ENCODE measurements at regions not wholly inside any gene's neighbourhood (a gene's known extent, or its start where the extent isn't known, plus 50 kb on each side); places are given as distances from the start of the nearest gene placed in this dataset.

DNA sequence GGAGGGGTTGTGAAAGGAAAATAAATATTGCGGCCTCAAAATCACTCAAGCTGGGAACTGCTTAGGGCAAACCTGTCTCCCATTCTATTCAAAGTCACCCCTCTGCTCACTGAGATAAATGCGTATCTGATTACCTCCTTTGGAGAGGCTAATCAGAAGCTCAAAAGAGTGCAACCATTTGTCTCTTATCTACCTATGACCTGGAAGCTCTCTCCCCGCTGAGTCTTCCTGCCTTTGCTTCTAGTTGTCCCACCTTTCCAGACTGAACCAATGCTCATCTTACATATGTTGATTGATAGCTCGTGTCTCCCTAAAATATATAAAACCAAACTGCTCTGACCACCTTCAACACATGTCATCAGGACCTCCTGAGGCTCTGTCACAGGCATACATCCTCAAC, 91.6 kb upstream of the CAMK1G start:
- no peak for DNase-seq (ENCODE audit: low spot score)

DNA sequence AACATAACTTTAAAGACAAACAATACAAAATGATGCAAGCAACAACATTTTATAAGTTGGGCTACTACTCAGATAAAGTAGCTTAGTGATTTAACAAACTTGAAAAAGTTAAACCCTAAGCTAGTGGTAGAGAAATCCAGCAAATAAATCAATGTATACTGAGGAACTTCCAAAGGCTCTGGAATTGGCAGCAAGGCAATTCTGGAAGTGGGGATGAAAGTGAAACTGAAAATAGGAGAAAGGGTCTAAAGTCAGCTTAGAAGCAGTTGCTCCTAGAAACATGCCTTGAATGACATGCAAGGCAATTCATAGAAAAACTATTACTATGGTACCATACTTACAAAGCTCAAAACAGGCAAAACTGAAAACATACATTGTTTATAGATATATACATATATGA, 90.0 kb upstream of the CAMK1G start:
- no peak for DNase-seq (ENCODE audit: low spot score)

DNA sequence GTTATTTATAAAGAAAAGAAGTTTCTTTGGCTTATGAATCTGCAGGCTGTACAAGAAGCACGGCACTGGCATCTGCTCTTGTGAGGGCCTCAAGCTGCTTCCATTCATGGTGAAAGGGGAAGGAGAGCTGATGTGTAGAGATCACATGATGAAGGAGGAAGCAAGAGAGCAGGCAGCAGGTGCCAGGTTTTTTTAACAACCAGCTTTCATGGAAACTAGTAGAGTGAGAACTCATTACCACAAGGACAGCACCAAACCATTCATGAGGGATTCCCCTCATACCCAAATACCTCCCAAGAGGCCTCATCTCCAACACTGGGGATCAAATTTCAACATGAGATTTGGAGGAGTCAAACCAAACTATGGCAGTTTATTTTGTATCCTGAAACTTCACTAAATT, 85.8 kb upstream of the CAMK1G start:
- DNase-seq (ENCODE audit: low spot score): no peak

DNA sequence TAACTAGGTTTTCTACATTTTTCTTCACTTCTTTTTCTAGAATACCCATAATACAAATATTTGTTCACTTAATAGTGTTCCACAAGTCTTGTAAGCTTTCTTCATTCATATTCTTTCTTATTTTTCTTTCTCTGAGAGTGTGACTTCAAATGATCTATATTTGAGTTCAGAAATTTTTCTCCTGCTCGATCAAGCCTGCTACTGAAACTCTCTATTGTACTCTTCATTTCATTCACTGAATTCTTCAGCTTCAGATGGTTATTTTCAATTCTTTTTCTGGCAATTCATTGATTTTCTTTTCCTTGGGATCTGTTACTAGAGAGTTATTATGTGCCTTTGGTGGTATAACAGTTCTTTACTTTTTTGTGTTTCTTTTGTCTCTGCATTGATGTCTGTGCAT, 82.5 kb upstream of the CAMK1G start:
- no peak for DNase-seq (ENCODE audit: low spot score)

DNA sequence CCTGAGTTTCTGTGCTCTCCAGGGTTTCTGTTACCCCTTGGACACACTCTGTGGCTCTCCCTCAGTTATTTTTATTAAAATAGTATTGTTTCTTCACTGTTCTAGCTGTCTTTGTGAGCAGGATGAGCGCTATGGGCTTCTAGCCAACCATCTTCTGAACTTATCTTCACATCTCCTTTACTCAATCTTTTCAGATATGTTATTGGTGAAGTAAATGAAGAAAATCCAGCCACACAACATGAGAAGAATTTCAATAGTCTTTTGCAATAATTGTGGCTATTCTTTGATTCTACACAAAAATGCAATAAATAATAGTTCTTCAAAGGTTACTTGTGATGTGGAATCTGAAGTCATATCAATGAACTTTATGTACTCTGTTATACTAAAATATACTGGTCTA, 80.3 kb upstream of the CAMK1G start:
- no peak for DNase-seq (ENCODE audit: low spot score)

DNA sequence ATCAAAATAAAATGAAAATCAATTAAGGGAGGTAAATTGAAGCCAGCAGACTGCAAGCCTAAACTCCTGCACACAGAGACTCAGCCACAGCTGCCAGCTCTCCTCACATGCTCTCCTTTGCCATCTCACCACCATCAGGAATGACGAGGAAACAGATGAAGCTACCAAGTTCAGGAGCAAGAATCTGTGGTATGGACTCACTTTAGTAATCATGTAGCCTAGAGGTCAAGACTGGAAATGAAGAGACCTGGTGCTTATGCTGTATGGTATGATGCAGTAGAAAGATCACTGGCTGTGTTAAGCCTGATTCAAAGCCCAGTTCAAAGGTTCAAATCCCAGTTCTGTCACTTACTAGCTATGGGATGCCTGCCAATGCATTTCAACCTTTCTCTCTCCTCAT, 78.9 kb upstream of the CAMK1G start:
- DNase-seq (ENCODE audit: low spot score): no peak

DNA sequence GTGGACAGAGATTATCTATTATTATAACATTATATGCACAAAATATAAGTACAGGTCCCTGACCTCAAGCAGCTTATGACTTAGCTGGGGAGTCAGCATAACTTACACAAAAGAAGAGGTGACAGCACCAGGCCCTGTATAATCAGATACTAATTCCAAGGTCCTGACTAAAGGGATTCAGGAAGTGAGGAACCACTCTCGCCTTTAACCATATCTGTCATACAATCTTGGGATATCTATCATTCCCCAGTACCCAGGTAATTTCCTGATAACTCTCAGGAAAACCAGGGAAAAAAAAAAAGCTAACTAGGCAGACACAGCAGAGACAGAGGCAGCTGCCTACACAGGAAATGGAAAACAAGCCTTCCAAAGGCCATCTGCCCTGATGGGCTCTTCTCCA, 78.5 kb upstream of the CAMK1G start:
- DNase-seq (ENCODE audit: low spot score): no peak

DNA sequence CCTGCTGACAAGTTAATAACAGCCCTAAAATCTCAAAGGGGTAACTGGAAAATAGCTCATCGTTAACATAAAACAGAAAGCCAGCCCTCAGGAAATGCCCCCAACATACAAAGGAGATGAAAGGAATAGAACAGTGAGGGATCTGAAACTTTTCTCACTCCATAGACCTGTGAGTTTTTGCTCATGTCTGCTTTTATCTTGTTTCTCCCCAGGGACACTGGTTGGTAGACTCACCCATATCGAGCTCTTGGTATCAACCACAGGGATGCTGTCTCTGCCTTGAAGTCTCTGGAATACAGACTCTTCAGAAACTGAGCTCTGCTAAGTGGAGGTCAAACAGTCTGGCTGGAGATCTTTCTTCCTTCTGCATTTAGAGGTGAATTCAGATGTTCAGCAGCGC, 77.4 kb upstream of the CAMK1G start:
- DNase-seq (ENCODE audit: low spot score): no peak

DNA sequence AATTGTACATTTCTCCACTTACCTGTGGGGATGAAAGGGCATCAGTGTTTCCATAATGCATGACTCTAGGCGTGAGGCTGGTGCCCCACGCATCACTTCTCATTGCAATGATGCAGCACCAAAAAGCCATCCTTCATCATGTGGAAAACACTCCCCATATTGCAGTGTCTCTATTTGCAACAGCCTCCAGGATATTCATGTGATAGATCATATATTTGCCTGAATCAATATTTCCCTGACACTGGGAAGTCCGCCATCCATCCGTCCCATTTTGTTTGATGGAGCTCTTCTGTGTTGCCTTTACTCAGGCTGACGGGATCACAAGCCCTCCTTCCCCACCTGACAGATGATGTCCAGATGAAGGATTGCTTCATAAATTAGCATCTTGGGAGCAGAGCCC, 74.5 kb upstream of the CAMK1G start:
- DNase-seq (ENCODE audit: low spot score): no peak

DNA sequence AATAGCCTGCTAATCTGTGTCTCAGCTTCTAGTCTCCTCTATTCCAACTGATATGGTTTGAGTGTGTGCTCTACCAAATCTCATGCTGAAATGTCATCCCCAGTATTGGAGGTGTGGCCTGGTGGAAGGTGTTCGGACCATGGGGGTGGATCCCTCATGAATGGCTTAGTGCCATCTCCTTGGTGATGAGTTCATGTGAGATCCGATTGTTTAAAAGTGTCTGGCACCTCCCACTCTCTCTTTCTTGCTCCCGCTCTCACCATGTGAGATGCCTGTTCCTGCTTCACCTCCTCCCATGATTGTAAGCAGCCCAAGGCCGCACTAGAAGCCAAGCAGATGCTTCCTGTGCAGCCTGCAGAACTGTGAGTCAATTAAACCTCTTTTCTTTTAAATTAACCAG, 73.5 kb upstream of the CAMK1G start:
- no peak for DNase-seq (ENCODE audit: low spot score)

DNA sequence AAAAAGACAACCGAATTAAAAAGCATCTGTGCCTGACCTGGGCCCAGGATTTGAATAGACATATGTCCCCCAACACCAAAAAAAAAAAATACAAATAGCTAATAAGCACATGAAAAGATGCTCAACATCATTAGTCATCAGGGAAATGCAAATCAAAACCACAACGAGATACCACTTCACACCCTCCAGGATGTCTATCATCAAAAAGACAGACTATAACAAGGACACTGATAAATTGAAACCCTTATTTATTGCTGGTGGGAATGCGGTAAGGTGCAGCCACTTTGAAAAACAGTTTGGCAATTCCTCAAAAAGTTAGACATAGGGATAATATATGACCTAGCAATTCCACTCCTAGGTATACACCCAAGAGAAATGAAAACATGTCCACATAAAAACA, 72.3 kb upstream of the CAMK1G start:
- DNase-seq (ENCODE audit: low spot score): no peak

DNA sequence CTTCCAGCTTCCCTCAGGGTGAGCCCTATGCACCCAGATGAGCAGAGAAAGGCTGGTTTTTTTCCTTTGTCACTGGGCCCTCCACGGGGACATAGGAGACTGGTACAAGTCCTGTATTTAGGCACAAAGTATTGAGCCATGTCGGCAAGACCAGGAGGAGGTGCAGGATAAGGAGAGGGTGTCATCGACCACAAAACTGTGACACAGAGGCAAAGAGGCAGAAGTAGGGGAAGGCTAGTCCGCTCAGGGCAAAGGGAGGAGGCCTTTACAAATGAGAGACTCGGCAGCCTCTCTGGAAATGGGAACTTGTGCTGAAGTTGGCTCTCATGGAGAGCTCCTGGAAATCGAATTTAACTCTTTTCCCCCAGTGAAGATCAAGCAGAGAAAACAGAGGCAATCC, 70.7 kb upstream of the CAMK1G start:
- DNase-seq (ENCODE audit: low spot score): no peak

DNA sequence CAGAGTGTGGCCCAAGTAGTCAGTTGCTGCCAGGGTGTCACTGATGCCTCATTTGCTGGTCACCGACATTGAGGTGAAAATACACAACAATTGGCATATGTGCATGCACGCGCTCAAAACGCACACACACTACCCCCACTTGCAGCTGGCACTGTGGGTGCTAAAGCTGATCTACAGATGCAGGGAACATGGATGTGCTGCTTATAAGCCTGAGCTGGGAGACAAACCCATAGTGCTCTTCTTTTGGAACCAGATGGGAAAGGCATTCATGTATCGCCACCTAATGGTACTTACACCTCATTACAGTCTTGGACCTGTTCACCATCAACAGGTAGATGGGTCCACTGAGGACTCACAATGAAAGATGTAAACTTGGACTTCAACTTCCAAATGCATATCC, 70.3 kb upstream of the CAMK1G start:
- DNase-seq (ENCODE audit: low spot score): peak; percentile 30

DNA sequence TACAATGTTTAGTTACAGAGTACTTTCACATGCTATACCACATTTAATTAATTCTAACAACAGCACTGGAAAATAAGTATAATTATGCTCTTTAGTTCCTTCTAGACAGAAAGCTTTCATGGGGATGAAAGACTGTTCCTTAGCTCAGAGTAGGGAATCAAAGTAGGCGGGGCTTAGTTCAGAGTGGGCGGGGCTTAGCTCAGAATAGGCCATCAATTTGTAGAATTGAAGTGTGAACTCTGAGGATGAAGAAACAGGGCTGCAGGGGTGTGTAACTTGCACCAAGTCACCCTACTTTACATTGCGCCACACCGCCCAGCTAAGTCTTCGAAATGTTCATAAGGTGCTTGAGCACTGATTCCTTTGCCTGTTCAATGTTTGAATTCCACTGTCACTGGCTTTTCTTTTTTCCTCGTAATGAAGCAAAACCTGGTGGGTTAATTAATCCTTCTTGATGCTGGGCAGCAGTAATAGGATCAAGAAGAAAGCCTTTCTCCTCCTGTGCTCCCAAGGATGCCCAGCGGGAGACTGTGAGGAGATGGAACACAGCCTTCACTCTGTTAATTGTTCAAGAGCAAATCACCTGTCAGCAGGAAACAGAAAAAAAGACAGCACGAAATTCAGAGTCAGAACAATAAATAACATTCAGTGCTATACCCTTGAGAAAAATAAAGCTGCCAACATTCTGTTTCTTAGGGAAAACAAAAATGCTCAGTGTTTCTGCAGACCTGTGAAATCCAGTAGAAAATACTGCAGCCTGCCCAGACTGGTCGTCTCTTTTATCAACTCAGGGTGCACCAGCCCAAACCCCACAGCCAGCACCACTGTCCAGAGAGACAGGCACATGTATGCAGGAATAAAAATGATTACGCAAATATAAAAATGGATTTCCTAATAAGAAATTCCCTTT, 66.5 kb upstream of the CAMK1G start:
- no peak for DNase-seq (ENCODE audit: low spot score)

DNA sequence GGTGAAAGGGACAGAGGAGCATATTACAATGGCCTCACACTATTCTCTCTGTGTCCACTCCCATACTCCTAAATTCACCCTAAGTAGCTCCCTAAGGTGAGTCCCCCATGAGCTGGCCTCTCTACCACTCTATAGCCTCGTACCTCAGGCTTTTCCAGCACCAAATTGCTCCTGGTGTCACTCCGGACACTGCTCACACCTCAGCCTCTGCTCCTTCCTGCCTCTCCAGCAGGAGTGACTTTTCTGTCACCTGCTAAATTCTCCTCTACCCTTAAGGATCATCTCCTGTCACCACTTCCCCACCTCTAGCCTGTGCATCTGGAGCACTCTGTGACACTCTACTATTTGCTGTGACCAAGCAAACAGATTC, 65.8 kb upstream of the CAMK1G start:
- no peak for DNase-seq (ENCODE audit: low spot score)

DNA sequence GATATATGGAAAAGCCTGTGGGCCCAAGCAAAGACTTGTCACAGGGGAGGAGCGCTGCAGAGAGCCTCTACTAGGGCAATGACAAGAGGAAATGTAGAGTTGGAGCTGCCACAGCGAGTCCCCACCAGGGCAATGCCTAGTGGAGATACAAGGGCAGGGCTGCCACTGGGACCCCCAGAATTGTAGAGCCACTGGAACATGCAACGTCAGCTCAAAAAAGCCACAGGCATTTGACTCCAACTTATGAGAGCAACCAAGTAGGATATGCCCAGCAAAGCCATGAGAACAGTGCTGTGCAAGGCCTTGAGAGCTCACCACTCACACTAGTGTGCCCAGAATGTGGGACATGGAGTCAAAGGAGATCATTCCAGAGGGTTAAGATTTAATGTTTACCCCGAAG, 63.7 kb upstream of the CAMK1G start:
- no peak for DNase-seq (ENCODE audit: low spot score)

DNA sequence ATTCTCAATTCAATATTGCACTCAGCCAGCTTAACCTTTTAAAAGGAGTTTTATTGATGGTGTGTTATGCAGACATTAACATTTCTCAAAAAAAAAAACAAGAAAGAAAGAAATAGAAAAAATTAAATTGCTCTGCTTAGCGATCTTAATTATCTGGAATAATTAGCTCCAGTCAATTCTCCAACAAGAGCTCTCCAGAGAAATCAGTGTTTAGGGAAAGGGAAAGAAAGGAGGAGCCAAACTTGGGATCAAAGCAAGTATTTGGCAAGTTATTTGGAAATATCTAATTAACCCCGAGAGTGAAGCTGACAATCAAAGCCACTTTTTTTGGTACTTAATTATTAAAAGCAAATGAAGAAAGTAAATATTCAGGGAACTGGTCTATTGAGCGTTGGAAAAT, 60.7 kb upstream of the CAMK1G start:
- DNase-seq (ENCODE audit: low spot score): no peak

DNA sequence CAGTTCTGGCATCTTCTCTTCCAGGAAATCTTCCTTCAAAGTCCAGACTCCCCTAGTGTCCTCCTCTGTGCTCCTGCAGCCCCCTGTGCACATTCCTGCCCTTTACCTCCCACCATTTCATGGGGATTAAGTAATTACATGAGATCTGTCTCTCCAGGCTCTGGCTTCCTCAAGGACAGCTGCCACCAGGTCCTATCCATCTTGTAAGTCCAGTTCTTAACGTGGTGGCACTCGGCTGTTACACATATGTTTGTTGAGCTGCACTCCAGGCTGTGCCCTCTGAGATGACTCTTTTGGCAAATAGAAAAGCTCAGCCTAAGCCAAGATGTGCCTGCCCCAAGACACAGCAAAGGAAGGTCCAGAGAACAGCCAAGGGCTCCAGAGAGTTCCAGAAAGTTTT, 57.4 kb upstream of the CAMK1G start:
- DNase-seq (ENCODE audit: low spot score): no peak

DNA sequence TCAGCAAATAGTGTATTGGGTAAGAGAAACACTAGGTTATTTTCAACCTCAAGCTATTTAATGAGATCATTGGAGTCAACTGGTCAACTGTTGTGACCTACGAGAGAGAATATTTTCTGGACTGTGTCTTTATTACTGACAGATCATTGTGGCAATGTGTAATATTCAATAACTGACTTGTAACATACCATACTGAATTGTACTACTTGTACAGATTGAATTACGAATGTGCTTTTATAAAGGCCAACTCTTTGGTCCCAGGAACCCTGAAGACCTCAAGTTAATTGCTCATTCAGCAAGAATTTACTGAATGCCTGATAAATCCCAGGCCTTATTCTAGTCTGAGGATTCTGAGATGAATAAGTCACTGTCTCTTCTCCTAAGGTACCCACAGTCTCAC, 56.1 kb upstream of the CAMK1G start:
- no peak for DNase-seq (ENCODE audit: low spot score)

DNA sequence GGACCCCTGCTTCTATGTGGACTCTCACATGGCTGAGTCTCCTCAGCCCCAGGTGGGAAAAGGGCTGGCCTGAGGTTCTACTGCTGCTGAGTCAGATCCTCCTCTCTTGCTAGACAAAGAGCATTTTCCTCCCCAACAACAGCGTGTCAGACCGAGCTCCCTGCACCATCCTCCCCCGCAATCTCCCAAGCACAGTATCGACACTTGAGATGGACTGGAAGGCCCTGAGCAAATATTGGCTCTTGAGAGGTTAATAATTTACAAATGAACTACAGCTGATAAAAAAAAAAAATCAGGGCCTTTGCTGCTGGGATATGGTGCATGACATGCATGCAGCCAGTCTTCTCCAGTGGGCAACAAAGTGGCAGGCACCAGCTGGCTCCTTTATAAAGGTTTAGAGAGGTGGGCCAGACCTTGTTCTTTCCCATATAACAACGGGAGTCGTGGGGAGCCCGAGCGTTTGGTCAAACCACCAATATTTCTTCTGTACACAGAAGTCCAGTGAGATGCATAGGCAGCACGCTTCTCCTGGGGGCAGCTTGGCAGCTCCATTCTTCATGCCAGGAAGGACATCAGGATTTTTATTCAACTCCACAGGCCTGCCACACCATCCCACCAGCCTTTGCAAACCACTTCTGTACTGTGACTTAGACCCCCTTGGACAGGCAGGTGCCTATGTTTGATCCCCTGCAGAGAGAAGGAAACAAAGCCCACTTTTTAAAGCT, 55.4 kb upstream of the CAMK1G start:
- no peak for DNase-seq (ENCODE audit: low spot score)

DNA sequence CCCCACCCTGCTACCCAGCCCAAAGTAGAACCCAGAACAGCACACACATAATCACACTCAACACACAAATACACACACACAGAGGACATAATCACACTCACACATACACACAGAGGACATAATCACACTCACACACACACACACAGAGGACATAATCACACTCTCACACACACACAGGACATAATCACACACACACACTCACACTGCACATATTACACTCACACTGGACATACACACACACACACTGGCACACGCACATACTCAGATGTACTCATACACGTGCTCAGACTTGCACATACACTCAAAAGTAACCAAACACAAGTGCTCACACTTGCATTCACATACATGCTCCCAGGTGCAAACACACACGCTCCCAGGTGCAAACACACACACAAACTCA, 54.3 kb upstream of the CAMK1G start:
- no peak for DNase-seq (ENCODE audit: low spot score)

DNA sequence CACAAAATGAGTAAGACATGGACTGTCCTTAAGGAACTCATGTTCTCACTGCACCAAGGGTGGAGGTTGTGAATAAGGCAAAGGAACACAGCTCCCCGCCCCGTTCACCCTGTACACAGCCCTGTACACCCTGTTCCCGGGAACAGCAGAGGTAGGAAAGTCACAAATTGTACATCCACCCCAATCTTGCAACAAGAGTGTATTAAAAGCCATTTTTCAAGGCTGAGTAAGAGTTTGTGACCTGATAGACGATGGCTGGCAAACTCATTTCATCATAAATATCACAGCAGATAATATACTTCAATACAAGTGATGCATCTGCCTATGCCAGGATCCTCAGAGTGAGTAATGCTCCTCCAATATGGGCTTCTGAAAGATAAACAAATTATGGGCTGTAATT, 52.5 kb upstream of the CAMK1G start:
- no peak for DNase-seq (ENCODE audit: low spot score)

DNA sequence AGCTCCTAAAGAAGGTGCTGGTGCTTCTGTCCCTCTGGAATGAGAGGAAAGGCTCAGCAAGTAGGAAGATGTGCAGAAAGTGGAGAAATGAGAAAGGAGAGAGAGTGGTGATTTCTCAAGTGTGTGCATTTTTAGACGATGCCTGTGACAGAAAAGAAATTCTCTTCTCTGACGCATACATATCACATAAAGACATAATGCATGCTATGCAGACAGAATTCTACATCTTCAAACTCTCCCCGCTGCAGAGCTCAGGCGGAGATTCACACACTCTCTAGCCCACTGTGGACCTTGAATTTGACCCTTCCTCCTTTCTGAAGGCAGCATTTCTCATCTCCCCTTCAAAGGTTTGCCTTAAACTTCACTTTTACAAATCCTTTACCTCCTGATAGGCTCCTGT, 52.0 kb upstream of the CAMK1G start:
- DNase-seq (ENCODE audit: low spot score): no peak

Data from SK-N-DZ (cell line).